ENCODE measurements at regions not wholly inside any gene's neighbourhood (a gene's known extent, or its start where the extent isn't known, plus 50 kb on each side); places are given as distances from the start of the nearest gene placed in this dataset.

- Histone ChIP-seq H3K4me3 (no peak overlapping the region), H3K9me3 (replicated peaks; ENCODE audit: control insufficient read depth, insufficient read depth, low read length) (no peaks in the 10 kb centered on the region), H2AFZ (ENCODE audit: control insufficient read depth, low read depth, low read length) (no peak overlapping the region), H3K36me3 (ENCODE audit: control insufficient read depth in 2 of 2, insufficient read depth in 2 of 2, low read length in 1 of 2) (no peaks in the 10 kb centered on the region), H3K4me2 (ENCODE audit: control insufficient read depth, insufficient read depth) (no peak overlapping the region), H3K27ac (ENCODE audit: control insufficient read depth, insufficient read depth) (no peak overlapping the region), H3K4me1 (ENCODE audit: control insufficient read depth, insufficient read depth, low read length) (no peaks in the 10 kb centered on the region), H3K79me2 (ENCODE audit: control insufficient read depth, insufficient read depth, low read length) (no peaks in the 10 kb centered on the region), H3K9ac (ENCODE audit: control insufficient read depth, insufficient read depth, low read length) (no peak overlapping the region), H3K27me3 (replicated peaks in 1 of 2; ENCODE audit: control insufficient read depth in 2 of 2, insufficient read depth in 2 of 2, low read length in 1 of 2) (no peaks in the 10 kb centered on the region; a peak in 1 of 4 replicates), H4K20me1 (ENCODE audit: control insufficient read depth, insufficient read depth) (no peaks in the 10 kb centered on the region)
- TF ChIP-seq MAX (IDR thresholded peaks at IDR 0.05; ENCODE audit: low read depth, low read length) = no peak
- no peak for TF ChIP-seq SMAD5 (IDR thresholded peaks at IDR 0.05; ENCODE audit: low read depth)
- TF ChIP-seq SP1 (IDR thresholded peaks at IDR 0.05; ENCODE audit: low read depth, low read length) = no peak
- no peak for TF ChIP-seq BCL3 (IDR thresholded peaks at IDR 0.05; ENCODE audit: borderline replicate concordance, insufficient read depth, low read depth, low read length, poor library complexity, severe bottlenecking)
- no peak for TF ChIP-seq CTCF (IDR thresholded peaks at IDR 0.05 in 2 of 3, conservative IDR thresholded peaks at IDR 0.05 in 1 of 3; ENCODE audit: control insufficient read depth in 2 of 3, extremely low read depth in 1 of 3, insufficient read depth in 1 of 3, low read depth in 3 of 3, low read length in 3 of 3)
- TF ChIP-seq RUNX3 (IDR thresholded peaks at IDR 0.05; ENCODE audit: low read length) = no peak
- TF ChIP-seq FOXM1 (IDR thresholded peaks at IDR 0.05; ENCODE audit: low read depth, low read length) = no peak
- no peak for TF ChIP-seq RELB (IDR thresholded peaks at IDR 0.05; ENCODE audit: low read depth)
- TF ChIP-seq RAD51 (IDR thresholded peaks at IDR 0.05) = no peak
- TF ChIP-seq ZNF384 (IDR thresholded peaks at IDR 0.05; ENCODE audit: borderline replicate concordance, low read depth, low read length) = no peak
- TF ChIP-seq USF1 (IDR thresholded peaks at IDR 0.05; ENCODE audit: borderline replicate concordance, extremely low read length, insufficient read depth, low read depth, low read length) = no peak
- no peak for TF ChIP-seq KAT2A (conservative IDR thresholded peaks at IDR 0.05; ENCODE audit: control insufficient read depth, low read depth, low read length)
- no peak for ATAC-seq
- POLR2A ChIA-PET = no interaction called here
- intact Hi-C loops (cut with micrococcal nuclease; ENCODE audit: unreplicated experiment) (no loop called here), in situ Hi-C loops (cut with MboI) (no loop called here)
- CTCF ChIA-PET = interaction anchor here (1.7 to 2.1 kb wide), 2 partner anchors 23 to 34 kb away, joined by 7 to 8 read pairs; no protein-coding TSS in a partner anchor
- no peak for FAIRE-seq
- RAD21 ChIA-PET (ENCODE audit: unreplicated experiment) = no interaction called here
- no TSS peak for BruUV-seq (replicated peaks)
- SMC1A ChIA-PET (ENCODE audit: uncharacterized antibody, unreplicated experiment) = no interaction called here
- DNase-seq (ENCODE audit: low read depth, low spot score) = no peak
These were observed 96.7 kb upstream of the FHIT start for GRCh38 chr3:61347981-61348380.
